GM23248 (cell line): ENCODE measurements at regions not wholly inside any gene's neighbourhood (a gene's known extent, or its start where the extent isn't known, plus 50 kb on each side); places are given as distances from the start of the nearest gene placed in this dataset.

Experiments used
- EZH2 ChIP-seq: fragments of 200-600 bp; sonication (generic); IDR thresholded peaks from 2 replicates; pipeline ENCODE4 v1.6.1; 2018; ENCODE audit warnings: antibody characterized with exemption, mild to moderate bottlenecking; ENCODE audit not compliant: insufficient read depth, poor library complexity, severe bottlenecking
- EZH2phosphoT487 ChIP-seq: fragments of 200-600 bp; sonication (generic); IDR thresholded peaks from 2 replicates; pipeline ENCODE4 v1.6.1; 2018; ENCODE audit warnings: antibody characterized with exemption, moderate library complexity, mild to moderate bottlenecking, low read depth; ENCODE audit not compliant: insufficient read depth

- TF ChIP-seq EZH2 (no peak), EZH2phosphoT487 (no peak)
Measured at GRCh38 chr13:80924596-80924995, 583.7 kb upstream of the SPRY2 start.
